ENCODE measurements at regions not wholly inside any gene's neighbourhood (a gene's known extent, or its start where the extent isn't known, plus 50 kb on each side); places are given as distances from the start of the nearest gene placed in this dataset.

- DNase-seq (ENCODE audit: low spot score in 2 of 2), result no peak
- TF ChIP-seq CTCF (IDR thresholded peaks at IDR 0.05) (no peak), POLR2A (IDR thresholded peaks at IDR 0.05) (no peak)
- 30 to 34% methylated on average over 4 of the region's 4 CpGs for WGBS, 2 donors
- intact Hi-C loops (cut with DNase I; ENCODE audit: low total_unique reads), result no loop called here
- no peak overlapping the region for H3K4me3 ChIP-seq (ENCODE audit: low read depth, poor library complexity, severe bottlenecking)
These were observed 634.3 kb downstream of the TBC1D32 start for GRCh38 chr6:120700001-120700400.

- intact Hi-C loops (cut with DNase I; ENCODE audit: low total_unique reads), result loop anchor here (2.0 kb wide), 1 partner anchor 50 kb away; no protein-coding TSS in a partner anchor
- DNase-seq (ENCODE audit: low spot score in 2 of 2), result no peak
These were observed 647.8 kb downstream of the TBC1D32 start for GRCh38 chr6:120686492-120686891.

GRCh38 chr6:120682145-120682544 is 652.1 kb downstream of the TBC1D32 start:
- TF ChIP-seq CTCF (IDR thresholded peaks at IDR 0.05), result no peak
- no peak for TF ChIP-seq POLR2A (IDR thresholded peaks at IDR 0.05)
- WGBS, 2 donors, result 76 to 79% methylated on average over 3 of the region's 3 CpGs
- no peak for DNase-seq (ENCODE audit: low spot score in 2 of 2)
- intact Hi-C loops (cut with DNase I; ENCODE audit: low total_unique reads), result no loop called here
- no peak overlapping the region for H3K4me3 ChIP-seq (ENCODE audit: low read depth, poor library complexity, severe bottlenecking)

More at GRCh38 chr6:120686492-120686891, 647.8 kb downstream of the TBC1D32 start:
- H3K4me3 ChIP-seq (ENCODE audit: low read depth, poor library complexity, severe bottlenecking), result no peak overlapping the region
- TF ChIP-seq POLR2A (IDR thresholded peaks at IDR 0.05), result no peak
- no peak for TF ChIP-seq CTCF (IDR thresholded peaks at IDR 0.05)
- 80 to 82% methylated on average over 3 of the region's 3 CpGs for WGBS, 2 donors

GRCh38 chr6:120681204-120681603 is 653.1 kb downstream of the TBC1D32 start:
- intact Hi-C loops (cut with DNase I; ENCODE audit: low total_unique reads), result no loop called here
- TF ChIP-seq POLR2A (IDR thresholded peaks at IDR 0.05) (no peak), CTCF (IDR thresholded peaks at IDR 0.05) (no peak)
- no peak for DNase-seq (ENCODE audit: low spot score in 2 of 2)
- no peak overlapping the region for H3K4me3 ChIP-seq (ENCODE audit: low read depth, poor library complexity, severe bottlenecking)
- WGBS, 2 donors, result 16 to 21% methylated on average over 2 of the region's 2 CpGs

GRCh38 chr6:120675886-120676285 is 658.4 kb downstream of the TBC1D32 start:
- TF ChIP-seq CTCF (IDR thresholded peaks at IDR 0.05) (no peak), POLR2A (IDR thresholded peaks at IDR 0.05) (no peak)
- intact Hi-C loops (cut with DNase I; ENCODE audit: low total_unique reads), result no loop called here
- H3K4me3 ChIP-seq (ENCODE audit: low read depth, poor library complexity, severe bottlenecking), result no peak overlapping the region
- WGBS, 2 donors, result 84 to 86% methylated on average over 3 of the region's 3 CpGs
- no peak for DNase-seq (ENCODE audit: low spot score in 2 of 2)

- TF ChIP-seq CTCF (IDR thresholded peaks at IDR 0.05) (no peak), POLR2A (IDR thresholded peaks at IDR 0.05) (no peak)
- no peak overlapping the region for H3K4me3 ChIP-seq (ENCODE audit: low read depth, poor library complexity, severe bottlenecking)
- intact Hi-C loops (cut with DNase I; ENCODE audit: low total_unique reads), result no loop called here
- DNase-seq (ENCODE audit: low spot score in 2 of 2), result no peak
- WGBS, 2 donors, result 28 to 38% methylated on average over 4 of the region's 4 CpGs
These were observed 662.8 kb downstream of the TBC1D32 start for GRCh38 chr6:120671519-120671918.

All from lower leg skin (tissue), 4 donors.